Endothelial cell of umbilical vein (primary cell): ENCODE measurements at regions not wholly inside any gene's neighbourhood (a gene's known extent, or its start where the extent isn't known, plus 50 kb on each side); places are given as distances from the start of the nearest gene placed in this dataset.

Experiments
- BruUV-seq: library from RNA; stranded (reverse); fragments of 400-500 nt; replicated peaks from 2 replicates; lab custom pipeline; 2021; lab: Mats Ljungman, UMichigan
- CTCF ChIA-PET: fragments of 300-600, 350-600 bp; sonication (Branson Sonifier 250); formaldehyde crosslinking; loops from one replicate; lab custom pipeline; 2021; ENCODE audit warnings: antibody characterized with exemption, inconsistent platforms; lab: Charles Lee
- POLR2A ChIA-PET: fragments of 300-600, 350-600 bp; sonication (Branson Sonifier 250); formaldehyde crosslinking; loops from one replicate; lab custom pipeline; 2021; ENCODE audit warnings: antibody characterized with exemption, inconsistent platforms; lab: Charles Lee
- DNase-seq: peaks from one replicate; pipeline ENCODE4 v3.0.0-alpha.2; 2011; ENCODE audit warnings: low read depth, low spot score
- FAIRE-seq: peaks from 2 replicates; lab custom pipeline; 2011; peaks lifted over from hg19 to GRCh38; lab: Jason Lieb, UNC
- H2AFZ ChIP-seq: 2 replicates; pipeline ENCODE4 v1.6.0; 2012; ENCODE audit warnings: low read depth, low read length, control low read depth, inconsistent platforms
- H3K27ac ChIP-seq: 2 replicates; pipeline ENCODE4 v1.5.1; 2011; ENCODE audit warnings: low read depth, mild to moderate bottlenecking, control low read depth, low read length, moderate library complexity; ENCODE audit not compliant: insufficient read depth
- H3K27me3 ChIP-seq, 2 experiments: 2 replicates each; pipeline versions ENCODE4 v1.6.0 to v1.6.1; 2011; ENCODE audit warnings: low read length in 2 of 2, mixed read lengths in 1 of 2; ENCODE audit not compliant: control insufficient read depth in 2 of 2, insufficient read depth in 2 of 2
- H3K36me3 ChIP-seq, 2 experiments: 2 replicates in 1 of 2; 3 replicates in 1 of 2; pipeline ENCODE4 v1.5.1; 2011; ENCODE audit warnings: low read length in 2 of 2, mild to moderate bottlenecking in 1 of 2, moderate library complexity in 1 of 2; ENCODE audit not compliant: control insufficient read depth in 2 of 2, insufficient read depth in 2 of 2; ENCODE audit errors: extremely low read depth in 1 of 2
- H3K4me1 ChIP-seq: 3 replicates; pipeline ENCODE4 v1.5.1; 2011; ENCODE audit warnings: mild to moderate bottlenecking, low read length; ENCODE audit not compliant: control insufficient read depth, insufficient read depth; ENCODE audit errors: extremely low read depth
- H3K4me2 ChIP-seq: 2 replicates; pipeline ENCODE4 v1.6.1; 2011; ENCODE audit warnings: low read length, control low read depth, mixed read lengths; ENCODE audit not compliant: insufficient read depth
- H3K4me3 ChIP-seq, 3 experiments: fragments of 200-600 bp in 1 of 3; sonication (generic), shearing (Covaris generic) in 1 of 3; replicated peaks in 1 of 3; 2 replicates each; pipeline ENCODE4 v1.5.1; 2011 to 2016; ENCODE audit warnings: control low read depth in 3 of 3, low read length in 3 of 3, mild to moderate bottlenecking in 2 of 3, inconsistent platforms in 1 of 3, low read depth in 1 of 3, moderate library complexity in 1 of 3; ENCODE audit not compliant: insufficient read depth in 1 of 3
- H3K79me2 ChIP-seq: 2 replicates; pipeline ENCODE4 v1.6.0; 2012; ENCODE audit warnings: low read length, inconsistent platforms; ENCODE audit not compliant: control insufficient read depth, insufficient read depth
- H3K9ac ChIP-seq: replicated peaks from 2 replicates; pipeline ENCODE3; 2011; ENCODE audit warnings: low read length, control low read depth; ENCODE audit not compliant: insufficient read depth; ENCODE audit errors: extremely low read depth
- H3K9me1 ChIP-seq: replicated peaks from 3 replicates; pipeline ENCODE4 v1.6.0; 2011; ENCODE audit warnings: mild to moderate bottlenecking, low read length; ENCODE audit not compliant: control insufficient read depth, insufficient read depth; ENCODE audit errors: extremely low read depth
- H3K9me3 ChIP-seq: replicated peaks from 2 replicates; pipeline ENCODE4 v1.5.1; 2012; ENCODE audit warnings: low read length, inconsistent platforms; ENCODE audit not compliant: control insufficient read depth, insufficient read depth
- H4K20me1 ChIP-seq: replicated peaks from 2 replicates; pipeline ENCODE3; 2011; ENCODE audit warnings: mild to moderate bottlenecking, low read length; ENCODE audit not compliant: control insufficient read depth, insufficient read depth; ENCODE audit errors: extremely low read depth
- EZH2 ChIP-seq: IDR thresholded peaks from 2 replicates; pipeline ENCODE4 v1.6.1; 2012; ENCODE audit warnings: borderline replicate concordance, low read depth, mild to moderate bottlenecking, moderate library complexity, low read length, inconsistent platforms; ENCODE audit not compliant: severe bottlenecking
- FOS ChIP-seq: IDR thresholded peaks from 2 replicates; pipeline ENCODE4 v1.6.1; 2011; ENCODE audit warnings: mild to moderate bottlenecking, low read length, moderate library complexity, borderline replicate concordance; ENCODE audit not compliant: insufficient read depth
- GATA2 ChIP-seq: IDR thresholded peaks from 2 replicates; pipeline ENCODE4 v1.7.0; 2011; ENCODE audit warnings: low read depth, mild to moderate bottlenecking, moderate library complexity, mixed read lengths, low read length; ENCODE audit not compliant: insufficient read length, insufficient read depth
- JUN ChIP-seq: IDR thresholded peaks from 2 replicates; pipeline ENCODE4 v1.6.1; 2011; ENCODE audit warnings: borderline replicate concordance, low read depth; ENCODE audit not compliant: insufficient read length, insufficient read depth
- MYC ChIP-seq: IDR thresholded peaks from one replicate; pipeline ENCODE4 v1.6.1; 2011; ENCODE audit warnings: mild to moderate bottlenecking, low read depth, low read length
- POLR2A ChIP-seq: IDR thresholded peaks from 2 replicates; pipeline ENCODE4 v1.6.1; 2012; ENCODE audit warnings: low read depth, mild to moderate bottlenecking, control low read depth, low read length
- POLR2AphosphoS5 ChIP-seq: IDR thresholded peaks from 2 replicates; pipeline ENCODE4 v1.6.1; 2012; ENCODE audit warnings: low read depth, mild to moderate bottlenecking, control low read depth, low read length, moderate library complexity; ENCODE audit not compliant: insufficient read depth
- dilution Hi-C: fragments of 300-500 bp; cut with MboI; formaldehyde crosslinking; loops from one replicate; pipeline ENCODE4 v1.15.0; 2019; ENCODE audit warnings: low sequenced_read_pairs; ENCODE audit not compliant: extremely low pct_ligation_motif_present
- intact Hi-C: fragments of 100-400 bp; cut with micrococcal nuclease; formaldehyde crosslinking; loops from one replicate; pipeline ENCODE4 v1.10.0; 2022
- TF ChIP-seq, protein P1 (sequence below): IDR thresholded peaks from 2 replicates; pipeline ENCODE4 v1.6.1; 2011; ENCODE audit not compliant: insufficient read depth, insufficient read length
- TF ChIP-seq, protein P2 (sequence below), 2 donors: IDR thresholded peaks; 1 replicate in 1 of 2; 2 replicates in 1 of 2; pipeline ENCODE4 v1.5.1; 2011; ENCODE audit warnings: low read length in 2 of 2, mild to moderate bottlenecking in 2 of 2, moderate library complexity in 2 of 2, control low read depth in 1 of 2, inconsistent platforms in 1 of 2, low read depth in 1 of 2; ENCODE audit not compliant: insufficient read depth in 1 of 2; ENCODE audit errors: extremely low read depth in 1 of 2

DNA sequence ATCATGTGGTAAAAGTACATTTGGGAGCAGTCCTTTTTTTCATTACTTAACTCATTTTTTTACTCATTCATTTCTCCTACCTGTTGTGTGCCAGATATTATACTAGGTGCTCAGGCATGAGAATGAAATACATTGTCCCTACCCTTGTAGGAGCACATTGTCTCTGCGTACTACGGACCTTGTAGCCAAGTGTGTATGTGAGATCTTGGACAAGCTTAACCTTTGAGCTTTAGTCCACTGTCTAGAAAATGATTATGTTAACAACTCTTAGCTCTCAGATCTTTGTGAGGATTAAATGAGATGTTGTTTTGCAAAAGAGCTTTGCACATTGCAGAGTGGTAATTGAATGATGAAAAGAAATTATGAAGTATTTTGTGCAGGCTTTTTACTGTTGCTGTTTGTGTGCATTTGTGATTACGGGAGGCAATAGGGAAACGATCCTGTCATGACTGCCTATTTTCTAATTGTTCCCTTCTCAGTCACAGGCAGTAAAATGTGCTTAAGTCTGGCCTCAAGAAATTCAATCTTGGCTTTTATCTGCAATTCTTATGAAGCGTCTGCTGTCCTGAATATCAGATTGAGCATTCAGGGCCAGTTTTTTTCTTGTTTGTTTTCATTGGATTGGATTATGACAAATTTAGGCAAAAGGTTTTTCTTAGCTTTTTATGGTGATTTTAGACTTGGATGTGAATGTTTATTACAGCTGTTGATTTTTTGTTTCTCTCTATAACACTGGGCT lies 447.7 kb downstream of the PDZRN4 start:
- POLR2A ChIA-PET = no interaction called here
- no peaks in the 10 kb centered on the region for H3K79me2 ChIP-seq
- FAIRE-seq (no peak), DNase-seq (no peak)
- H4K20me1 ChIP-seq = no peaks in the 10 kb centered on the region
- no peak overlapping the region for H3K9ac ChIP-seq
- H3K4me2 ChIP-seq = no peak overlapping the region
- H3K27me3 ChIP-seq = no peaks in the 10 kb centered on the region
- no peak for TF ChIP-seq EZH2
- TF ChIP-seq, protein P1, sequence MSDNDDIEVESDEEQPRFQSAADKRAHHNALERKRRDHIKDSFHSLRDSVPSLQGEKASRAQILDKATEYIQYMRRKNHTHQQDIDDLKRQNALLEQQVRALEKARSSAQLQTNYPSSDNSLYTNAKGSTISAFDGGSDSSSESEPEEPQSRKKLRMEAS = no peak
- TF ChIP-seq GATA2 = no peak
- TF ChIP-seq MYC = no peak
- no peak for TF ChIP-seq POLR2A
- no peak for TF ChIP-seq FOS
- dilution Hi-C loops = no loop called here
- H3K4me1 ChIP-seq = no peaks in the 10 kb centered on the region
- intact Hi-C loops = no loop called here
- BruUV-seq = no TSS peak
- H3K9me3 ChIP-seq = no peaks in the 10 kb centered on the region
- no peak overlapping the region for H3K27ac ChIP-seq
- no peak overlapping the region for H3K4me3 ChIP-seq
- CTCF ChIA-PET = interaction anchor here (0.8 to 1.1 kb wide), 2 partner anchors 31 to 358 kb away, joined by 3 read pairs; no protein-coding TSS in a partner anchor
- no peaks in the 10 kb centered on the region for H3K9me1 ChIP-seq
- no peaks in the 10 kb centered on the region for H3K36me3 ChIP-seq
- H2AFZ ChIP-seq = no peak overlapping the region

DNA sequence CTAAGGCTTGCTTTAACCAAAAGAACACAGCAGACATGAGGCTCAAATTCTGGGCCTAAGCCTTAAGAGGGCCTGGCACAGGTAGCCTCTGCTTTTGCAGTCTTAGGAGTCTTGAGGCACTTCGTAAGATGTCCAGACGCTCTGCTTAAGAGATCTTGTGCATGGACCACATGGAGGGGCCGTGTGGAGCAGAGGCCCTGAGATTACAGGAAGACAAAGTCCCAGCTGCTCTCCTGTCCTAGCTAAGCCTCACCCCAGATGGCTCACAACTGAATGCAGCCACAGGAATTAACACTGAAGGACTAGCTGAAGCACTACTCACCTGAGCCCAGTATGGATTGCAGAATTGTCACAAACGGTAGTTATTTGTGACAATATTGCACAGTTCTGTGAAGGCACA lies 446.0 kb downstream of the PDZRN4 start:
- H3K36me3 ChIP-seq = no peaks in the 10 kb centered on the region
- BruUV-seq = no TSS peak
- H3K27ac ChIP-seq = no peak overlapping the region
- H3K9ac ChIP-seq = no peak overlapping the region
- ChIA-PET POLR2A (no interaction called here), CTCF (no interaction called here)
- intact Hi-C loops (no loop called here), dilution Hi-C loops (no loop called here)
- H3K79me2 ChIP-seq = no peaks in the 10 kb centered on the region
- H3K4me2 ChIP-seq = no peak overlapping the region
- peaks cover 2% of the 10 kb centered on the region for H3K9me1 ChIP-seq
- DNase-seq = no peak
- no peaks in the 10 kb centered on the region for H3K9me3 ChIP-seq
- no peak for FAIRE-seq
- TF ChIP-seq POLR2A = no peak
- no peak for TF ChIP-seq EZH2
- TF ChIP-seq GATA2 = no peak
- no peak for TF ChIP-seq MYC
- no peak for TF ChIP-seq FOS
- TF ChIP-seq, protein P1 = no peak
- TF ChIP-seq, protein P2, sequence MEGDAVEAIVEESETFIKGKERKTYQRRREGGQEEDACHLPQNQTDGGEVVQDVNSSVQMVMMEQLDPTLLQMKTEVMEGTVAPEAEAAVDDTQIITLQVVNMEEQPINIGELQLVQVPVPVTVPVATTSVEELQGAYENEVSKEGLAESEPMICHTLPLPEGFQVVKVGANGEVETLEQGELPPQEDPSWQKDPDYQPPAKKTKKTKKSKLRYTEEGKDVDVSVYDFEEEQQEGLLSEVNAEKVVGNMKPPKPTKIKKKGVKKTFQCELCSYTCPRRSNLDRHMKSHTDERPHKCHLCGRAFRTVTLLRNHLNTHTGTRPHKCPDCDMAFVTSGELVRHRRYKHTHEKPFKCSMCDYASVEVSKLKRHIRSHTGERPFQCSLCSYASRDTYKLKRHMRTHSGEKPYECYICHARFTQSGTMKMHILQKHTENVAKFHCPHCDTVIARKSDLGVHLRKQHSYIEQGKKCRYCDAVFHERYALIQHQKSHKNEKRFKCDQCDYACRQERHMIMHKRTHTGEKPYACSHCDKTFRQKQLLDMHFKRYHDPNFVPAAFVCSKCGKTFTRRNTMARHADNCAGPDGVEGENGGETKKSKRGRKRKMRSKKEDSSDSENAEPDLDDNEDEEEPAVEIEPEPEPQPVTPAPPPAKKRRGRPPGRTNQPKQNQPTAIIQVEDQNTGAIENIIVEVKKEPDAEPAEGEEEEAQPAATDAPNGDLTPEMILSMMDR (IDR thresholded peaks at IDR 0.05; ENCODE audit: extremely low read depth in 1 of 2, insufficient read depth in 1 of 2, low read depth in 1 of 2, low read length in 2 of 2) = no peak
- no peak for TF ChIP-seq POLR2AphosphoS5
- TF ChIP-seq JUN = no peak
- H3K27me3 ChIP-seq = no peaks in the 10 kb centered on the region
- H3K4me1 ChIP-seq = no peaks in the 10 kb centered on the region
- H3K4me3 ChIP-seq = no peak overlapping the region
- no peaks in the 10 kb centered on the region for H4K20me1 ChIP-seq
- H2AFZ ChIP-seq = no peak overlapping the region
